Chondrocyte (in vitro differentiated cells): ENCODE measurements at regions not wholly inside any gene's neighbourhood (a gene's known extent, or its start where the extent isn't known, plus 50 kb on each side); places are given as distances from the start of the nearest gene placed in this dataset.

Experiments used
- DNase-seq: peaks from one replicate; pipeline ENCODE4 v3.0.0; 2021; ENCODE audit warnings: mixed read lengths, low spot score
- H3K27ac Mint-ChIP-seq: one replicate; pipeline ENCODE4 v1.8.0; 2021; ENCODE audit warnings: mild to moderate bottlenecking, moderate library complexity, mixed read lengths; ENCODE audit not compliant: unreplicated experiment
- H3K27me3 Mint-ChIP-seq: 2 replicates; pipeline ENCODE4 v1.8.0; 2021; ENCODE audit warnings: low read depth, mixed read lengths
- H3K36me3 Mint-ChIP-seq: 2 replicates; pipeline ENCODE4 v1.8.0; 2021; ENCODE audit warnings: low read depth, mixed read lengths
- H3K4me1 Mint-ChIP-seq: 2 replicates; pipeline ENCODE4 v1.8.0; 2021; ENCODE audit warnings: low read depth, mild to moderate bottlenecking, mixed read lengths
- H3K4me3 Mint-ChIP-seq: one replicate; pipeline ENCODE4 v1.8.0; 2021; ENCODE audit warnings: mild to moderate bottlenecking, moderate library complexity, mixed read lengths; ENCODE audit not compliant: unreplicated experiment
- H3K9me3 Mint-ChIP-seq: 2 replicates; pipeline ENCODE4 v1.8.0; 2021; ENCODE audit warnings: low read depth, mixed read lengths
- TF ChIP-seq, protein P1 (sequence below): fragments of 200-600 bp; sonication (generic); IDR thresholded peaks from 2 replicates; pipeline ENCODE4 v1.5.0; 2021; ENCODE audit warnings: antibody characterized with exemption, mild to moderate bottlenecking, moderate library complexity

DNA sequence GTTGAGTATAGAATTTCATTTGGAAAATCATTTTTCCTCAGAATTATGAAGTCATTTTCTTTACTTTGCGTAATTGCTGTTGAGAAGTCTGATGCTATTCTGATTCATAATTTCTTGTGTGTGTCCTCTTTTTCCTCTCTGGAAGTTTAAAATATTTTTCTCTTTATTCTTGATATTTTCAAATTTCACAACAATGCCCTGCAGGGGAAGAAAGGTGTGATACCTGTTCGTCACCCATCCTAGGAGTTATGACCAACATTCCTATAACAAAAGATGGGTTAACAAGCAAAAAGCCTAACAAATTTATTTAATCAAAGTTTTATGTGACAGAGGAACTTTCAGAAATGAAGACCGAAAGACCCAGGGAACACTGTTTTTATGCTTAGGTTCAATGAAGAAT is 171.5 kb upstream of the AKIRIN2 start:
- H3K27me3 Mint-ChIP-seq = peaks cover 50% of the 10 kb centered on the region
- H3K27ac Mint-ChIP-seq = no peak overlapping the region
- DNase-seq = no peak
- peaks cover 4% of the 10 kb centered on the region for H3K4me1 Mint-ChIP-seq
- no peaks in the 10 kb centered on the region for H3K9me3 Mint-ChIP-seq
- no peaks in the 10 kb centered on the region for H3K36me3 Mint-ChIP-seq
- TF ChIP-seq, protein P1, sequence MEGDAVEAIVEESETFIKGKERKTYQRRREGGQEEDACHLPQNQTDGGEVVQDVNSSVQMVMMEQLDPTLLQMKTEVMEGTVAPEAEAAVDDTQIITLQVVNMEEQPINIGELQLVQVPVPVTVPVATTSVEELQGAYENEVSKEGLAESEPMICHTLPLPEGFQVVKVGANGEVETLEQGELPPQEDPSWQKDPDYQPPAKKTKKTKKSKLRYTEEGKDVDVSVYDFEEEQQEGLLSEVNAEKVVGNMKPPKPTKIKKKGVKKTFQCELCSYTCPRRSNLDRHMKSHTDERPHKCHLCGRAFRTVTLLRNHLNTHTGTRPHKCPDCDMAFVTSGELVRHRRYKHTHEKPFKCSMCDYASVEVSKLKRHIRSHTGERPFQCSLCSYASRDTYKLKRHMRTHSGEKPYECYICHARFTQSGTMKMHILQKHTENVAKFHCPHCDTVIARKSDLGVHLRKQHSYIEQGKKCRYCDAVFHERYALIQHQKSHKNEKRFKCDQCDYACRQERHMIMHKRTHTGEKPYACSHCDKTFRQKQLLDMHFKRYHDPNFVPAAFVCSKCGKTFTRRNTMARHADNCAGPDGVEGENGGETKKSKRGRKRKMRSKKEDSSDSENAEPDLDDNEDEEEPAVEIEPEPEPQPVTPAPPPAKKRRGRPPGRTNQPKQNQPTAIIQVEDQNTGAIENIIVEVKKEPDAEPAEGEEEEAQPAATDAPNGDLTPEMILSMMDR = no peak
- no peak overlapping the region for H3K4me3 Mint-ChIP-seq

DNA sequence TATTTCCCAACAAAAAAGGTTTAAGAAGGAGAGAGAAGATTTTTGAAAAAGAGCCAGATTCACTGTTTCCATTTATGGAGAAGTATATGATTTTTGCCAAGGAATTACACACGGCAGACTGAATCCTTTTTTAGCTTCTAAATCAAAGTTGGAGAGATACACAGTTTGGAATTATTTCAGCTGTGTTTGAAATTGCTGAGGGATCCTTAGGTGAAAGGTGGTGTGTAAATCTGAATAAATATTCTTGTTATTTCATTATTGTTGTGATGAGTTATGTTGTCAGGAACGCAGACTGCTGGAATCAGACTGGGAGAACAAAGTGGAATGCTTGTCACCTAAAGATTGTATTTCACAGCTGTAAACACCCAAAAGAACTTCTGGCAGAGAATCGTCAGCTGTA is 168.5 kb upstream of the AKIRIN2 start:
- no peak overlapping the region for H3K4me3 Mint-ChIP-seq
- no peak for DNase-seq
- H3K9me3 Mint-ChIP-seq = no peaks in the 10 kb centered on the region
- TF ChIP-seq, protein P1 = no peak
- H3K27me3 Mint-ChIP-seq = peaks cover 39% of the 10 kb centered on the region
- H3K4me1 Mint-ChIP-seq = peaks cover 4% of the 10 kb centered on the region
- no peak overlapping the region for H3K27ac Mint-ChIP-seq
- no peaks in the 10 kb centered on the region for H3K36me3 Mint-ChIP-seq

DNA sequence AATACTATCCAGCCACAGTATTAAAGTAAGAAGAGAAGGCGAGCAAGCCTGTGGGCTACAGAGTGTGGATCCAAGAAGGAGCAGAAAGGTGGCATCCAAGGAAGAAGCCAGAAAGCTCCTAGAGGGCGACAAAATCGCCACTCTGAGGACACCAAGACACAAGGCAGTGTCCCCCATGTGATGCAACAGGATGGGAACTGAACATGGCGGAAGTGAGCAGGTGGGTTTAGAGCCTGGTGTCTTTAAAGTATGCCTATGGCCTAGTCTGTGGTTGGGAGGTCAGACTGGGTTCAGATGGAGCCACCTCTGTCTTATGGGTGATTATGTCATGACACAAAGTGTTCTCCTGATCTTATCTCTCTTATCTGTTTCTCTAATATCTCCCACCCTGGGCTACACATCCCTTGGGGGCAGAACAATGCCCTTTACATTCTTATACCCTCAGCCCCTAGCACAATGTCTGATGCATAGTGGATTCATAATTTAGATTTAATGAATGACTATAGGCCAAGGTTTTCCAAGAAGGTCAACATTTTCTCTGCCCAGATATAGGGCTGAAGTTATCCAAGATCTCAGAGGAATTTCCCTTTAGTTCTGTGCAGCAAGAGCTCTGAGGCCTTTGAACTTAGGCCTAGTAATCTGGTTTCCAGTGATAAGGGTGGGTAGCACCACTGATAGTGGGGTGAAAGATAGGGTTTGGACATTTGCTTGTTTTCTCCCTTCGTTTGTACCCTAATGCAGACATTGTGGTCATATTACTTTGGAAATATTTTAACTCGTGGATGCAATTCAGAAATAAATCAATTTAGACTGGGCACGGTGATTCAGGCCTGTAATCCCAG is 167.3 kb upstream of the AKIRIN2 start:
- no peaks in the 10 kb centered on the region for H3K36me3 Mint-ChIP-seq
- TF ChIP-seq, protein P1 = no peak
- DNase-seq = no peak
- no peaks in the 10 kb centered on the region for H3K9me3 Mint-ChIP-seq
- peaks cover 29% of the 10 kb centered on the region for H3K27me3 Mint-ChIP-seq
- H3K4me1 Mint-ChIP-seq = peaks cover 4% of the 10 kb centered on the region
- H3K27ac Mint-ChIP-seq = no peak overlapping the region
- H3K4me3 Mint-ChIP-seq = no peak overlapping the region

GRCh38 chr6:87860902-87861301 is 158.9 kb upstream of the AKIRIN2 start:
- Mint-ChIP-seq H3K27ac (no peak overlapping the region), H3K27me3 (peaks cover 31% of the 10 kb centered on the region), H3K4me1 (no peaks in the 10 kb centered on the region), H3K4me3 (no peak overlapping the region), H3K9me3 (peaks cover 5% of the 10 kb centered on the region), H3K36me3 (no peaks in the 10 kb centered on the region)
- DNase-seq = no peak
- TF ChIP-seq, protein P1 = no peak

DNA sequence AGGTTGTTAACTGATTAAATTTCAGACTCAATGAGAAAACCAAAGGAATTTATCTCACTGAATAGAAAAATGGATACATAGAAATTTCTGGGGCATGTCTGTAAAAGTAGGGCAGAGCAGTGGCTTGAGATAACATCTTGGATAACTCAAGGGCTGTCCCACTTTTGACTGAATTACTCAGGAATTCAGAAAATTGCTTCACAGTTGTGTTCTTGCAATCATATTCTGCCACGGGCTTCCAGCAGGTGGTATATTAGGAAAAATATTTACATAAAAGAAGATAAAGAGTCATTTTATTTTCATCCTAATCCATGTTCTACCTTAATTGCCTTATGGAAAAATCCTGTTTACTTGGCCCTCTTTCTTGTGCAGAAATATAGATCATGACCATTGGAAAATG is 156.4 kb upstream of the AKIRIN2 start:
- Mint-ChIP-seq H3K4me1 (no peaks in the 10 kb centered on the region), H3K27ac (no peak overlapping the region), H3K9me3 (peaks cover 5% of the 10 kb centered on the region), H3K36me3 (no peaks in the 10 kb centered on the region), H3K4me3 (no peak overlapping the region), H3K27me3 (peaks cover 23% of the 10 kb centered on the region)
- TF ChIP-seq, protein P1 = no peak
- no peak for DNase-seq
